Panc1 (cell line): ENCODE measurements at regions not wholly inside any gene's neighbourhood (a gene's known extent, or its start where the extent isn't known, plus 50 kb on each side); places are given as distances from the start of the nearest gene placed in this dataset.

ENCODE experiments used
- ATAC-seq: fragments of 200-7000 bp; cut with Tn5 transposase; 2 replicates; pipeline ENCODE4 v1.9.1; 2020; ENCODE audit warnings: mild to moderate bottlenecking, moderate library complexity
- BruUV-seq: library from RNA; stranded (reverse); fragments of 400-500 nt; replicated peaks from 2 replicates; lab custom pipeline; 2021; lab: Mats Ljungman, UMichigan
- CTCF ChIA-PET: fragments of 300-600 bp; sonication (Branson Sonifier 250); formaldehyde crosslinking; loops from one replicate; lab custom pipeline; 2022; ENCODE audit warnings: antibody characterized with exemption; lab: Charles Lee
- POLR2A ChIA-PET: fragments of 300-600 bp; sonication (Branson Sonifier 250); formaldehyde crosslinking; loops from one replicate; lab custom pipeline; 2022; ENCODE audit warnings: antibody characterized with exemption; lab: Charles Lee
- DNase-seq: peaks from one replicate; pipeline ENCODE4 v3.0.0-alpha.2; 2010; ENCODE audit warnings: low read depth, low spot score
- H3K27ac ChIP-seq: 2 replicates; pipeline ENCODE4 v1.5.1; 2011; ENCODE audit warnings: mild to moderate bottlenecking, low read length, inconsistent platforms
- H3K27me3 ChIP-seq: fragments of 200-500 bp; sonication (Bioruptor generic); 2 replicates; pipeline ENCODE4 v1.6.0; 2014; ENCODE audit warnings: low read length, inconsistent platforms; ENCODE audit not compliant: control insufficient read depth, insufficient read depth
- H3K36me3 ChIP-seq: fragments of 200-500 bp; sonication (Bioruptor generic); 2 replicates; pipeline ENCODE4 v1.5.1; 2014; ENCODE audit warnings: inconsistent platforms, mild to moderate bottlenecking, low read length, moderate library complexity; ENCODE audit not compliant: control insufficient read depth, insufficient read depth
- H3K4me1 ChIP-seq: 2 replicates; pipeline ENCODE4 v1.5.1; 2011; ENCODE audit warnings: inconsistent platforms, mild to moderate bottlenecking, low read length, moderate library complexity; ENCODE audit not compliant: control insufficient read depth, insufficient read depth
- H3K4me3 ChIP-seq, 2 experiments: 2 replicates each; pipeline ENCODE4 v1.5.1; 2011 to 2012; ENCODE audit warnings: low read depth in 2 of 2, low read length in 2 of 2, mild to moderate bottlenecking in 2 of 2, inconsistent platforms in 1 of 2, moderate library complexity in 1 of 2
- H3K9me3 ChIP-seq: fragments of 200-500 bp; sonication (Bioruptor generic); 2 replicates; pipeline ENCODE4 v1.5.1; 2014; ENCODE audit warnings: low read depth, mild to moderate bottlenecking, inconsistent platforms, low read length, moderate library complexity; ENCODE audit not compliant: control insufficient read depth, insufficient read depth
- CTCF ChIP-seq: fragments of 450-650 bp; IDR thresholded peaks from 2 replicates; pipeline ENCODE4 v1.5.1; 2017; ENCODE audit warnings: mild to moderate bottlenecking
- POLR2AphosphoS5 ChIP-seq: IDR thresholded peaks from 2 replicates; pipeline ENCODE4 v1.6.1; 2012; ENCODE audit warnings: mild to moderate bottlenecking, low read depth, low read length, moderate library complexity
- REST ChIP-seq, 2 experiments: IDR thresholded peaks; 2 replicates each; pipeline ENCODE4 v1.6.1; 2011 to 2012; ENCODE audit warnings: low read depth in 2 of 2, control low read depth in 1 of 2, low read length in 1 of 2, mild to moderate bottlenecking in 1 of 2, moderate library complexity in 1 of 2; ENCODE audit not compliant: insufficient read depth in 1 of 2
- SIN3A ChIP-seq: IDR thresholded peaks from 2 replicates; pipeline ENCODE4 v1.6.1; 2012; ENCODE audit warnings: low read depth, mild to moderate bottlenecking, low read length, moderate library complexity, borderline replicate concordance; ENCODE audit not compliant: insufficient read depth
- TCF7L2 ChIP-seq: IDR thresholded peaks from 2 replicates; pipeline ENCODE4 v1.6.1; 2011; ENCODE audit warnings: mild to moderate bottlenecking, low read depth, low read length, inconsistent platforms
- in situ Hi-C: cut with HindIII; loops from 2 replicates; pipeline ENCODE4 v1.10.0; 2016; ENCODE audit warnings: low sequenced_read_pairs, low pct_unique_long_range_greater_than_20kb
- intact Hi-C: fragments of 100-400 bp; cut with micrococcal nuclease; formaldehyde crosslinking; loops from one replicate; pipeline ENCODE4 v1.10.0; 2022; ENCODE audit not compliant: unreplicated experiment

- DNase-seq (no peak), ATAC-seq (no peak)
- in situ Hi-C loops (no loop called here), intact Hi-C loops (no loop called here)
- H3K27ac ChIP-seq = no peak overlapping the region
- no peaks in the 10 kb centered on the region for H3K36me3 ChIP-seq
- H3K9me3 ChIP-seq = no peaks in the 10 kb centered on the region
- H3K4me3 ChIP-seq = no peak overlapping the region
- no peaks in the 10 kb centered on the region for H3K27me3 ChIP-seq
- TF ChIP-seq SIN3A = no peak
- no peak for TF ChIP-seq CTCF
- no peak for TF ChIP-seq POLR2AphosphoS5
- no peak for TF ChIP-seq REST (IDR thresholded peaks at IDR 0.05; ENCODE audit: insufficient read depth in 1 of 2, low read depth in 2 of 2, low read length in 1 of 2)
- no peak for TF ChIP-seq TCF7L2
- no TSS peak for BruUV-seq
- CTCF ChIA-PET = no interaction called here
- POLR2A ChIA-PET = no interaction called here
- no peaks in the 10 kb centered on the region for H3K4me1 ChIP-seq
Measured at GRCh38 chr10:64506963-64507362, 985.8 kb downstream of the REEP3 start.

GRCh38 chr10:64507651-64508028 is 986.4 kb downstream of the REEP3 start:
- no peaks in the 10 kb centered on the region for H3K4me1 ChIP-seq
- no peak overlapping the region for H3K4me3 ChIP-seq
- no peaks in the 10 kb centered on the region for H3K27me3 ChIP-seq
- intact Hi-C loops (no loop called here), in situ Hi-C loops (no loop called here)
- no peak overlapping the region for H3K27ac ChIP-seq
- DNase-seq (no peak), ATAC-seq (no peak)
- POLR2A ChIA-PET = no interaction called here
- BruUV-seq = no TSS peak
- no peak for TF ChIP-seq CTCF
- no peak for TF ChIP-seq REST (IDR thresholded peaks at IDR 0.05; ENCODE audit: insufficient read depth in 1 of 2, low read depth in 2 of 2, low read length in 1 of 2)
- TF ChIP-seq POLR2AphosphoS5 = no peak
- H3K36me3 ChIP-seq = no peaks in the 10 kb centered on the region
- CTCF ChIA-PET = no interaction called here
- H3K9me3 ChIP-seq = no peaks in the 10 kb centered on the region
